ENCODE measurements at regions not wholly inside any gene's neighbourhood (a gene's known extent, or its start where the extent isn't known, plus 50 kb on each side); places are given as distances from the start of the nearest gene placed in this dataset.

DNA sequence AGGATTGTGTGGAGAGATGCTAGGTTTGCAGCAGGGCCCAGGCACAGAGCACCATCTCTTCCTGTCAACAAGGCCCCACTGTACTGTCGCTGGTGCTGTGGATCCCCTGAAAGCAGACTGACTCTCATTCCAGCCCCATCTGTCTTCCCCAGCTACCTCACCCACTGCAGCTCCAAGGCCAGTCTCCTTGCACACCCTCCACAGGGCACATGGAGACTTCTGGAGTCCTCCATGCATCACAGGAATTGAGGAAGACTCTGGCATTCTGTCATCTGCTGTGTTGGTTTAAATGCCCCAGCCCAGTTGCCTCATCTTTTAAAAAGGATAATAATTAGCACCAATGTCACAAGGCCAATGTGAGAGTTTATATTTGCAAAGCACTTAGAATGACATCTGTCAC is 301.2 kb downstream of the RPLP1 start:
- TF ChIP-seq GATA3 (IDR thresholded peaks at IDR 0.05; ENCODE audit: low read depth, low read length) (no peak), GATA2 (IDR thresholded peaks at IDR 0.05; ENCODE audit: low read depth, low read length) (no peak)

DNA sequence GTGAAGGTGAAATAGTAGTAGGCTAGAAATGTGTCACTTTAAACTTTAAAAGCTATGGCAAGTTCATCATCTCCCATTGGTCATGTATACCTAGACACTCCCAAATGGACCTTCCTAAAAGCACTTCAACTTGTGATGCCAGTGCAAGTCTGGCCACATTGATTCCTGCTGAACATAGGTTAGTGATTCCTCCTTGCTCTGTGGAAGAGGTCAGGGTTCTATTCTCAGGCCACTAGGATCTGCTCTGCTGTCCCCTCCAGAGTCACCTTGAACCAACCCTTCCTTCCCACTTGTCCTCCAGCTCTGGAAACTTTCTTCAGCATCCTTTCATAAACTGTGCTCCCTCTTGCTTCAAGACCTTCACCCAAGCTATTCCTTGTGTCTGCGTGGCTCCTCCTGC is 301.7 kb downstream of the RPLP1 start:
- TF ChIP-seq GATA2 (IDR thresholded peaks at IDR 0.05; ENCODE audit: low read depth, low read length) = no peak
- no peak for TF ChIP-seq GATA3 (IDR thresholded peaks at IDR 0.05; ENCODE audit: low read depth, low read length)

DNA sequence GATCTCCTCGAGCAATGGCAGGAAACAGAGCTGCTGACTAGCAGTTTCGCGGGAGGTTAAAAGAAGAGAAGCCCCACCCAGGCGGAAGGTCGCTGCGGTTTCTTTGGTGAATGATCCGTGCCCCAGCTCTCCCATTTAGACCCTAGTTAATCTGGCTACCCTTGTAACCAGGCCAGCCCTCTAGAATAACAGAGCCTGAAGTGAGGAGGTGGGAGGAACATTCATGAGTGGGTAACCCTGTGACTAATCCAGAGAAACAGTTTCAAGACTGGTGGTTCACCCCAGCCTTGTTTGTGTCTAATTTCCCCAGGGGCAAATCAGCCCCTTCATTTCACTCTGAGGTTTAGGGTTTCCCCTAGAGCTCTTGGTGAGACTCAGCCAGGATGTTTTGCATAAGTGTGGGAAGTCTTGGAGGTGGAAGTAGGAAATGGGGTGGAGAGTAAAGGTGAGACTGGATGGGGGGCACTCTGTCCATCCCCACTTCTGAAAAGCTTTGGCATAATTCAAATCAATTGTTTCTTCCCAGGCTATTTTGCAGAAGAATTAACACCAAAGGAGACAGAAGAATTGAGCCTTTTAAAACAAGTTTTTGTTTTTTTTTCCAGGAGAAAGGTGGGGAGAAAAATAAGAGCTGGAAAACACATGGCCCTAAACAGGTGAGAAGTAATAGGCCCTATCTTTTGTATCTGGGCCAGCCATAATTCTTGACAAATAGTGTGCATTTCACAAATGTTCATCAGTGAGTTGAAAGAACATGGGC is 303.1 kb downstream of the RPLP1 start:
- TF ChIP-seq GATA3 (IDR thresholded peaks at IDR 0.05; ENCODE audit: low read depth, low read length) = no peak
- TF ChIP-seq GATA2 (IDR thresholded peaks at IDR 0.05; ENCODE audit: low read depth, low read length) = no peak

DNA sequence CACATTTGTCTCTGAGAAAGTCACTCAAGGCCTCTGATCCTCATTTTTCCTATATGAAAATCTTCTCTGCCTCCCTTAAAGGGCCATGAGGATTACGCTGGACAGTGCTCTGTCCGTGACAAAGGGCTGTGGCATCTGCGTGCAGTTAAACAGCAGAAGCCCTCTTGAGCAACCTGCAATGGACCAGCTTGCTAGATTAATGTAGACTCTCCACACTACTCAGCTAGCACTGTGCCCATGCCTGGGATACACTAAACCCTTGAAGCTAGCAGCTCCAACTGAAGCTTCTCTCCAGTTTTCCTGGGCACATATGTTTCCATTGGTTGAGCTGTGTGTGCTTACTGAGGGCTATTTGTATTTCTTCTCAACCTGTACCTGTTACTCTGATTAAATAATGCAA is 303.8 kb downstream of the RPLP1 start:
- no peak for TF ChIP-seq GATA3 (IDR thresholded peaks at IDR 0.05; ENCODE audit: low read depth, low read length)
- TF ChIP-seq GATA2 (IDR thresholded peaks at IDR 0.05; ENCODE audit: low read depth, low read length) = no peak

DNA sequence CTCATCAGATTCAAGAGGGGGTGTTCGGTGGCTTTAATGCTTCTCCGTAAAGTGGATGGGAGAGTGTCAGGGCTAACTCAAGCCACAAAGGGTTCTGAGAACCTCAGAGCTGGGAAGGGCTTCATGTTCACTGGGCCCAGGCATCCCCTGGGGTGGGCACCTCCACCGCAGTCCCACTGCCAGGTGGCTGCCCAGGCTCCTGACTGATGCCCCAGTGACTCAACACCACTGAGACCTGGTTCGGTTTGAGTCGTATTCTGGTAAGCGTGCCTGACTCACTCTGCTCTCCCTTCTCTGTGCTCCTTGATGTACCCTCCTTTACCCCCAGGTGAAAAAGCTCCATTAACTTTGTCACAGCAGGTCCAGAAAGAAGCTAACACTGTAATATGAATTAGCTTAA is 304.6 kb downstream of the RPLP1 start:
- TF ChIP-seq GATA2 (IDR thresholded peaks at IDR 0.05; ENCODE audit: low read depth, low read length) = no peak
- no peak for TF ChIP-seq GATA3 (IDR thresholded peaks at IDR 0.05; ENCODE audit: low read depth, low read length)

DNA sequence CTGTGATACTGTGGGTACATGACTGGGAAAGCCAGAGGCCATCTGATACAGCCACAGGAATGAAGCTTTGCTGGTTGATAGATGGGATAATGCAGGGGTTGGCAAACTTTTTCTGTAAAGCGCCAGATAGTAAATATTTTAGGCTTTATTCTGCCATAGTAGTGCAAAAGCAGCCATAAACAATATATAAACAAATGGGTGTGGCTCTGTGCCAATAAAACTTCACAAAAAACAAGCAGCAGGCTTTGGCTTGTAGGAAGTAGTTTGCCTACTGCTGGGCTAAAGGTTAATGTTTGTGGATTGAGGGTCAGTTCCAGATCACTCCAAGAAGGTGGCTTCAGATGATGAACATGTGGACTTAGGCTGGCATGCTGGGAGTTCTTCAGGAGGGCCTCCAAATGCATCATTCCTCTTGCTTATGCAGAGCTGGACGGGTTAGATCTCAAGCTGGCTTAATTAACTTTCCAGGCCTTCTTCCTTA is 305.7 kb downstream of the RPLP1 start:
- TF ChIP-seq GATA2 (IDR thresholded peaks at IDR 0.05; ENCODE audit: low read depth, low read length) (no peak), GATA3 (IDR thresholded peaks at IDR 0.05; ENCODE audit: low read depth, low read length) (no peak)

DNA sequence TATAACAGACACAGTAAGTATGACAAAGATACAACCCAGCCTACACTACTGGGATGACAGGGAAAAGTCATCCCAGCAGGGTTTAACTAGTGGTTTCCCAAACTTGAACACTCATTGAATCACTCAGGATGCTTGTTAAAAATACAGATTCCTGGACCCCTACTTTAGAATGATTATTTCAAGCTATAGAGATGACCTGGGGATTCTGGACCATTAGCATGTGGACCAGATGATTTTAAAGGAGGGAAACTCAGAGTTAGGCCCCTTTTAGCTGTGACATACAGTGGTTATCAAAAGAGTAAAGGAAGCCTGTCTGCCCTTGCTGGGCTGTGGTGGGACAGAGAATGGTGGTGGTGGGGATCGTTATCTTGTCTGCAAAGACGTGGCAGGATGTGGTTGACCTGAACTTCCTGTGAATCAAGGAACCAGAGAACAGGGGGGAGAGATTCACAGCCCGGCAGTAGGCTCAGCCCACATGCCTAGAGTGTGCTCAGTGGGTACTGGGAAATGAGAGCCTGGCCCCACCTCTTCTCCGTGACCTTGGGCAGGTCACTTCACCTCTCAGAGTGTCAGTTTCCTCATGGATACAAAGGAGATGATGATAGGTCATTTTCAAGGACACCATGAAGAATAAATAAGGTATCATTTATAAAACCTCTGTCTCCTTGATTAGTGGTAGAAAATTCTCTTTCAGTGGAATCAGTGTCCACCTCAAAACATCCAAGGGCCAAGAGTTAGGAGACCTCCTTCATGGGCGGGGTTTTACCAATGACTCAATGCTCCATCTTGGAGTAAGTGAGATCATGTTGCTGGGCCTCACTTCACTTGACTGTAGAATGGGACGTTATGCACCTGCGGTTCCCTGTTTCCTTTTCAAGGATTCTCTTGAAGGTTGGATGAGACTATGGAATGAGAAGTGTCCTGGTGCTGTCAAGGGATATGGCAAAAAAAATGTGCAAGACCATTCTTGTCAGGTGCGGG is 306.5 kb downstream of the RPLP1 start:
- TF ChIP-seq GATA3 (IDR thresholded peaks at IDR 0.05; ENCODE audit: low read depth, low read length) = no peak
- TF ChIP-seq GATA2 (IDR thresholded peaks at IDR 0.05; ENCODE audit: low read depth, low read length) = no peak

DNA sequence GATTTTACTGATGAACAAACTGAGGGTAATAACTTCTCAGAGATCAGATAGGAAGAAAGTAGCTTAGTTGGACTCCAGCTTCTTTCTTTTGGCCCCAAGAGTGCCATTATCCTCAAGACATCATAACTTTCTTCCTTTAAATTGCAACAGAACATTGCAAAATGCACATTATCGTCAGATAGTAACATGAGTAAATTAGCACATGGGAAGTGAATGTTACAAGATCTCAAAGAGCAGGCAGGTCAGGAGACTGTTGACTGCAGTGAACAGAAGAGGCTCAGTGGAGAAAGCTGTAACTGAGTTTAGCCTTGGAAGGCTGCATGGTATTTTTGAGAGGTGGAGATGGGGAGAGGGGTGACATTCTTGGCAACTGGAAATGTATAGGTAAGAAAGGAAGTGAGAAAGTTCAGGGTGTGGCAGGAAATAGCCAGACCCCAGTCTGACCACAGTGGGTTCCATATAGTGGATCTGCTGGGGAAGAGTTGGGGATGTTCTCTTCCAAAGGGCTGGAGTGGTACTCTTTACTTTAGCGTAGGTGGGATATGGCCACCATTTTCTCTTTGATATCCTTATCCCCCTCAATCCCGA is 307.7 kb downstream of the RPLP1 start:
- TF ChIP-seq GATA3 (IDR thresholded peaks at IDR 0.05; ENCODE audit: low read depth, low read length) (no peak), GATA2 (IDR thresholded peaks at IDR 0.05; ENCODE audit: low read depth, low read length) (no peak)

DNA sequence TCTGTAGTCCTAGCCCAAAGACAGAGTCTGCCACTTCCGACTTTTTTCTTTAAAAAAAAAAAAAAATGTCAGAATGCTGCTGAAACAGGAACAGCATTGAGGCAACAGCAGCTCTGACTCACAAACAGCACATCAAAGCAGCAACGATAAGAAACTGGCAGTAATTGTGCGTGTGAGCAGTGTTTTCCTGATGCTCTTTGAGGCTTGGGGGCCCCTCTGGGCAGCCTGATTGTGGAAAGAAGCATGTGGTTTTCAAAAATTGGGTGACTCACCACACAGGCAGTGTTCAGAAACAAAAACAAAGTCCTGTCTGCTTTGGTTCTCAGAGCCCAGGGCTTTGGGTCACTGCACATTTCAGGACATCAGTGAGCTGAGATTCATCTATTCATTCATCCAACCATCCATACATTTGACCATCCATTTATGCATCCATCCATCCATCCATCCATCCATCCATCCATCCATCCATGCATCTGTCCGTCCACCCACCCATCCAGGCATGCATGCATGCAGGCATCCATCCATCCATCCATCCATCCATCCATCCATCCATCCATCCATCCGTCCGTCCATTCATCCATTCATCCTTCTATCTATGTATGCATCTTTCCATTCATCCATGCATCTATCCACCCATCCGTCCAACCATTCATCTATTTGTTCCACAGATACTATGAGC is 308.4 kb downstream of the RPLP1 start:
- TF ChIP-seq GATA2 (IDR thresholded peaks at IDR 0.05; ENCODE audit: low read depth, low read length) (no peak), GATA3 (IDR thresholded peaks at IDR 0.05; ENCODE audit: low read depth, low read length) (no peak)

DNA sequence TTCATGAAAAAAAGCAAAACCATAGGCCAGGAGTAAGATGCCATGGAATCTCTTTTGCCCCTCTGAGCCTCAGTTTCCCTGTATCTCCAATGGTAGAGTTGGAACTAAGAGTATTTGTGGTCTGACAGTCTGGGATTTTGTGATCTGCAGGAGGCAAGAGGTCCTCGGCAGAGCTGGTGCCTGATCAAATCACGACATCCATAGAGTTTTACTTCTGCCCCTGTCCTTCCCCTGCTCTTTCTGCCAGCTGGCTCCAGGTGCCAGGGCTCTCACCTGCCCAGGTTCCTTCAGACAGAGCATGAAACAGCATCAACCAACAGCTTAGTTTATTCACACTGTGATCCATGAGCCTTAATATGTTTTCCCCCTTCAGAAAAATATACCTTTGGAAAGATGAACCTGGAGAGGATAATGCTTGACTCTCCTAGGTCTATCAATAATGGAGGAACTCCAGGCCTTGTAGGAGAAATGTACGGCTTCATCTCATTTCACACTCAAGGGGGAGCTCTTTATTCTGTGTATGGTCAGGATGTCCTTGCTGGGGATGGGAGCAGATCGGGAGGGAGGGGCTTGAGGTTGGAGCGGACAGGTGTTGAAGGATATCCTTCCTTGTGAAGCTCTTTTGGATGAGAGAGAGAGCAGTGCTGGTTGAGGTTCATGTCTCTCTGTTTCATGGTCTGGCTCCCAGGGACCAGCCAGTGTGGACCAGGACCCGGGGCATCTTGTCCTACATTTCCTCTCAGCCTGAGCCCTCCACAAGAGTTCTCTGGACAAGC is 309.9 kb downstream of the RPLP1 start:
- TF ChIP-seq GATA3 (IDR thresholded peaks at IDR 0.05; ENCODE audit: low read depth, low read length) = no peak
- TF ChIP-seq GATA2 (IDR thresholded peaks at IDR 0.05; ENCODE audit: low read depth, low read length) = no peak

DNA sequence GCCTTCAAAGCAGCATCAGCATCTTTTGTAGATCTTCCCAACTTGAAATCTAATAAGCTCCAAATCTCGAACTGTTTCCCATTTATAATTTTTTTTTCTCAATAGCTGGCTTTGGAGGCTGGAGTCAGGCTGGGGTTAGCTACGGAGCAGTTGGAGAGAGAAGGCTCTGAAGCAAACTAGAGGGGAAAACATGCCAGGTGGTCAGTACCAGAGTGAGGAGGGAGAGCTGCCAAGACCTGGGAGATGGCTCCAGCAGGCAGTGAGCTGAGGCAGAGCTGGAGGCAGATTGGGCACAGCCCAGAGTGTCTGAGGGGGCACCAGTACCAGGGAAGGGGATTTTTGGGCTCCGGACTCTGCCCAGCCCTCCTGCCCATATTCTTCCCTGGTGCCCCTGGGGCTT is 311.2 kb downstream of the RPLP1 start:
- no peak for TF ChIP-seq GATA2 (IDR thresholded peaks at IDR 0.05; ENCODE audit: low read depth, low read length)
- TF ChIP-seq GATA3 (IDR thresholded peaks at IDR 0.05; ENCODE audit: low read depth, low read length) = no peak

DNA sequence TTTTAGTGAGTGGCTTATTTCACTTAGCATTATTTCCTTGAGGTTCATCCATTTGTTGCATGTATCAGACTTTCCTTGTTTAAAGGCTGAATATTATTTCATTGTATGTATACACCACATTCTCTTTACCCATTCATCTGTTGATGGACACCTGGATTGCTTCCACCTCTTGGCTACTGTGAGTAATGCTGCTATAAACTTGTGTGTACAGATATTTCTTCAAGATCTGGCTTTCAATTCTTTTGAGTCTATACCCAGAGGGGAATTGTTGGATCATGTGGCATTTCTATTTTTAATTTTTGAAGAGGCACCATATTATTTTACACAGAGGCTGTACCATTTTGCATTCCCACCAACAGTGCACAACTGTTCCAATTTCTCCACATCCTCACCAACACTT is 313.5 kb downstream of the RPLP1 start:
- no peak for TF ChIP-seq GATA3 (IDR thresholded peaks at IDR 0.05; ENCODE audit: low read depth, low read length)
- no peak for TF ChIP-seq GATA2 (IDR thresholded peaks at IDR 0.05; ENCODE audit: low read depth, low read length)

DNA sequence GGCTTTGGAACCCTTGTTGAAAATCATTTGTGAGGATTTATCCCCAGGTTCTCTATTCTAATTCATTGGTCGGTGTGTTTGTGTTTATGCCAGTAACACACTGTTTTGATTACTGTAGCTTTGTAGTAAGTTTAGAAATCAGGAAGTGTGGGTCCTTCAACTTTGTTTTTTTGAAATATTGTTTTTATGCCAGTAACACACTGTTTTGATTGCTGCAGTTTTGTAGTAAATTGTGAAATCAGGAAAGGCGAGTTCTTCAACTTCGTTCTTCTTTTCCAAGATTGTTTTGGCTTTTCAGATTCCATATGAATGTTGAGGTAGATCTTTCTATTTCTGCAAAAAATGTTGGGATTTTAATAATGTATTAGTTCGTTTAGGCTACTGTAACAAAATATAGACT is 314.6 kb downstream of the RPLP1 start:
- no peak for TF ChIP-seq GATA3 (IDR thresholded peaks at IDR 0.05; ENCODE audit: low read depth, low read length)
- TF ChIP-seq GATA2 (IDR thresholded peaks at IDR 0.05; ENCODE audit: low read depth, low read length) = no peak
